Stimulated activated CD4-positive, alpha-beta T cell treated with anti-CD3 and anti-CD28 coated beads, Interleukin-4, amount 100 ng/mL, for 48 hours (primary cell): ENCODE measurements at regions not wholly inside any gene's neighbourhood (a gene's known extent, or its start where the extent isn't known, plus 50 kb on each side); places are given as distances from the start of the nearest gene placed in this dataset.

Experiments used
- DNase-seq, 2 donors: peaks; one replicate each; pipeline ENCODE4 v3.0.0-alpha.2; 2020; ENCODE audit warnings: low read depth in 2 of 2

GRCh38 chr2:103734911-103735310 is 973.1 kb downstream of the TMEM182 start:
- DNase-seq = no peak

- DNase-seq = no peak
Measured at GRCh38 chr2:103738108-103738507, 976.3 kb downstream of the TMEM182 start.

- no peak for DNase-seq
Measured at GRCh38 chr2:103738606-103739005, 976.8 kb downstream of the TMEM182 start.

GRCh38 chr2:103739186-103739585 is 977.4 kb downstream of the TMEM182 start:
- DNase-seq = no peak

DNA sequence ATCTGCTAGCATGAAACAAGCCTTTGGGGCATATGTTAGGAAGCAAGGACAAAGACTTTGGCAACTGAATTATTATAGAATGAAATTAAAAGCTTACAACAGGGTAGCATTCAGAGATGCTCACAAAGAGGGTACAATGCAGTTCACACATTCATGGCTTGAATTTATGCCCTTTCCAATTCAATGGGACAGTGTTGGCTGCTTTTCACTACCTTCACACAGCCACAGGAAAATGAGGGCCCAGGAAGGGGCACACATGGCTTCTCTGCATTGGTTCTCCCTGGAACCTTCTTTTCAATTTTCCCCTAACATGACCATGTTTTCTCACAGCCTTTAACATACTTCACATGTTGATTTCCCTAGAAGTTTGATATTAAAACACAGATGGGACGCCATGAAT is 978.1 kb downstream of the TMEM182 start:
- no peak for DNase-seq

DNA sequence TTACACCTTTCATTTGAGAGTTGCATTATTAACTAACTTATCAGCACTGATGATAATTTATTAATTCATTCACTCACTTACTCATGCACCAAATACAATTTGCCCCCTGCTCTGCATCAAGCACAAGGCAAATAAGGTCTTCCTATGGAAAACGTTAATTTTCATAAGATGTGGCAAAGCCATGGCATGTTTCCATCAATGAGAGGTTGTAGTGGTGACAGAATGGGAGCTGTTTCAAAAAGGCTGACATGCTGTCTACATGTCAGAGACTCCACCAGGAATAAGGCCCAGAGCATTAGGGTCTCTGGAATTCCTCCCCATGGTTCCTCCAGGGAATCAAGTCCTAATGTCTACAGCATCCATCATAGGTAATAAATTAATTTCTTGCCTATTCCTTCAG is 978.8 kb downstream of the TMEM182 start:
- DNase-seq = no peak

DNA sequence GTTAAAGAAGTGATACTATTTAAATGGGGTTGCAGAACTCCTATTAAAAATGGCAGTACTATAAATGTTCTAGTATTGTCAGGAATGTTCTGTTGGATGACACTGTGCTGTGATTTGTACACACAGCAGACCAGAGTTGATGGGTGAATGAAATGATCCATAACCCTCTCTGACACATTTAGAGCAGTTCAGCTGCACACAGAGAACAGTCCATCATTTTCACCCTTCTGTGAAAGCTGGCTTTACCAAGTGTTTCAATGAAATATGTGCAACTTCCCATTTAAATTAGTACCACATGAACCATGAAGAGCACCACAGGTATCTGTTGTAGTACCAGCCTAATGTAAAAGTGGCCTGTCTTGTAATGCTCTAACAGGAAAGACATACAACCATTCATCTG is 981.4 kb downstream of the TMEM182 start:
- DNase-seq = no peak

GRCh38 chr2:103754530-103754929 is 992.7 kb downstream of the TMEM182 start:
- DNase-seq = no peak

DNA sequence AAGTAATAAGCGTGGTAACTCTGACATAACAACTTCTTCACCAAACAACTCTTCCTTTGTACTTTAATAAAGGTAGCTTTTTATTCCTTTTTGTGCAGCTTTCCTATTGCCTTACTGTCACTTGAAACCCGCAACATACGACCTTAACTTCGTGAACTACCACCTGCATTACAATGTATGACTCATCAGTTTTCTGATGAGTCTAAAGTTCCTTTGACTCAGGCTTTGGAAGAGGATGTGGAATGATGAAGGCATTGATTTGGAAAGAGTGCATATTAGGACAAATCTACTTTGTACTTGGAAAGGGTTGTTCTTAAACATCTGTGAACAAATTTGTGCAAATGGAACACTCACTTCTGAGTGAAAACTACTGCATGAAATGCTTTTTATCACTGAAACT is 1012.1 kb downstream of the TMEM182 start:
- no peak for DNase-seq

DNA sequence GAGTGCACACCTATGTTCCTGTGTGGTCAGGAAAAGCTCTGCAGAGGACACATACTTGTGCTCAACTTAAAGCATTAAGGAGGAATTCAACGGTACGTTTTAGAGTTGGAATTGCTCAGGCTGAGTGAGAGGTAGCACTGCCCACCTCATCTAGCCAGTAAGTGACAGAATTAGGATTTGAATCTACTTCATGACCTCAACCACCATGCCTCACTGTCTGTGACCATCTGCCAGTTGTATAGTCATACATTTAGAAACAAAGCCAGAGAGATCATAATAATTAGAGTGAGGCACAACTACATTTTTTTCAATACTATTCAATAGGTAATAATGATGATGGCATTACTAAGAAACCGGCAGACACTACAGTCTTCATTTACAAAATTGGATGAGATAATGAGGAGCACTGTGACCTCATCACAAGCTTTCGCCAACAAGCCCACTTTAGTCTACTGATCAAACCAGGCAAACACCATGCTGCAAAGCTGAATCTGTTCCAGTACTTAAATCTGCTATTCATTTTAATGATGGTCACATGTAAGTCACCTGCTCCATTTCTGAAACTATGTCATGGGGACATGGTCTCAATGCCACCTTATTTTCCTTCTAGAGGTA is 1018.4 kb downstream of the TMEM182 start:
- DNase-seq = no peak

DNA sequence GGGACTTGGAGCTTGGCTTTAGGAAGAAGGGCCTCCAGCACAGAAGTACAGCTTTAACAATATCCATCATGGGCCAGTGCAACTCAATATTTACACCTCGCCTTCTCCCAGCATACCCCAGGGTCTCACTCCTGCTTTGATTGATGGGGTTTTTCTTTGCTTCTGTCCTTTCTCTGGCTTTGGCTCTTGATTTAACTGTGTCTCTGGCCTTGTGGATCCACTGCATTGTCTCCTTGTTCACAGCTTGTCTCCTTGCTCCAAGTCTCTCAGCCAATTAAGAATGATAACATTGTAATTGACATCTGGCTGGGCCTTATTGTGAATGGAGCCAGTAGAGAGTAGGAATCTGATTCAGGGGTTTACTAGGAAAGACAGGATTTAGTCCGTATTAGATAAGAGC is 1019.5 kb downstream of the TMEM182 start:
- DNase-seq = no peak

GRCh38 chr2:103784261-103784660 is 1022.4 kb downstream of the TMEM182 start:
- DNase-seq = no peak

DNA sequence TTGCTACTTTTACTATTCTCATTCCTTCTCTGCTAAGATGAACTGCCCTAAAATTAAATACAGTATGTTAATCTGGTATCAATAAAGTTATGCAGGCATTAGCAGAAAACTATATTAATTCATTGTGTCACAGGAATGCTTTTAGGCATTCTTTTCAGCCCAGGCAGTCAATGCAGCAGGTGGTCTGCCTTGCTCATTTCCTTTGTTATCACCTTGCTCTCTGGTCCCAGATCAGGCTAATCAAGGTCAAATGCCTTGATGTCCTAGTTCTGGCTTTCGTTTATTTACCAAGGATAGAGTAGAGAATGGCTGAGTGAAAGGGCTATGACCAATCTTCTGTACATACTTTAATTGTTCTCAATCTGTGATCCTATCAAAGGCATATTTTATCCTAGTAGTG is 1023.6 kb downstream of the TMEM182 start:
- DNase-seq = no peak

GRCh38 chr2:103785956-103786355 is 1024.1 kb downstream of the TMEM182 start:
- no peak for DNase-seq

DNA sequence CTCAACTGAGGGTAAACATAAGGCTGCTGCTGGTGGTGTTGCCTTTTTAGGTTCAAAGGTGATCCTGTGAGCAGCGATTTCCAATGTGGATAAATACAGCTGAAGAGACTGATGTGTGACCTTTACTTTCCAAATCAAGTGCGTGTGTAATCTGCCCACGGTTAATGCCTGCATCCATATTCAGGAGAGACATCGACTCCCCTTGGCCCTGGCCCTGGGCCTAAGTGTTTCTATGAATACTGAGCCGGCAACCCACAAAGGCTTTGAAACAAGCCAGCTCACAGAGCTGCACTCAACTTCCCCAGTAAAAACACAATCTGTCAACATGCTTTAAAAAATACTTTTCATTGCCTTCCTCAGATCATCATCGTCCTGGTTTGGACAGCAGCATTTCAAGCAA is 1026.6 kb downstream of the TMEM182 start:
- DNase-seq = no peak

GRCh38 chr2:103788951-103789350 is 1027.1 kb downstream of the TMEM182 start:
- DNase-seq = no peak

DNA sequence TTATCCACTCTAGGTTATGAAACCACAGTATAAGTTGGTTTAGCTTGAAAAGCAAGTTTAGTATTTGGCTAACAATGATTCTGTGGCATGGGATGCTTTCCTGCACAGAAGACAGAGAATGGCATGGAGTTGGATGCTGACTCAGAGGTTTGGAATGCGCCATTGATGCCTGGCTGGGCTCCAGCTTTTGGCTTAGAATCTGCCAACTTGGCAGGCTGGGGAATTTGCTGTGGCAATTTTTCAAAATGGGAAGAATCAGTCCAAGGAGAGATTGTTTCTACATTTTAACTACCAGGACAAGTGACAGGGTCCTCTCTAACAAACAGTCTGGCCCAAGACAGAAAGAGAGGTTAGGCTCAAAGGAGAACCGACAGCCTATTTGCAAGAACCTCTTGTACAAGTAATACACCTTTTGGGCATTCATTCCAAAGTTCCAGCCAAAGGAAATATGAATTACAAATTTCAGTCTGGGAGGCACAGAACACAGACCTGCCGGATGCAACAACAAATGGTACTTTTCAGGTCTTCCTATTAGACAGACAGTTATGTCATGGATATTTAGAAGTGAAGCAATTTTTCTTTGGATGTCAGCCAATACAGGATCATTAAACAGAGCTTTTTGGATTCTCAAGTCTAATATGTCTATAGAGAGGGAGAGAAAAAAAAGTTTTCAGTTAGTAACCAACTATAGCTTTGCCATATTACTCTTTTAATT is 1027.7 kb downstream of the TMEM182 start:
- no peak for DNase-seq

DNA sequence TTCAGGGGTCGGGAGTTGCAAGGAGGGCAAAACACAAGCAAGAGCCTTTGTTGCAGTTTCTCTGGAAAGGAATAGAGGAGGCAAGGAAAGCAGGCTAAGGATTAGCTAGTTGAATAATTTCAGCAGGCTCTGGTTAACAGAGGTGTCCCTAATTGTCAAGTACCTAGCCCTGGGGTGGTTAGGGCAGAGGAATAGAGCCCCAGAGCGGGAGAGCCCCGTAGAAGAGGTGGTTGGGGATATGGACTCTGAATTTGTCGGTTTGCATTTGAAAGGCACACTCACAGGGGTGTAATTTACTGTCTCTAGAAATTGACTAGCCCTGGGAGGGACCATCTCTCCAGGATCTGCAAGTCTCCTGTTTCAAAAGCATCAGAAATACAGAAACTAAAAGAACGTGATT is 1030.2 kb downstream of the TMEM182 start:
- no peak for DNase-seq

DNA sequence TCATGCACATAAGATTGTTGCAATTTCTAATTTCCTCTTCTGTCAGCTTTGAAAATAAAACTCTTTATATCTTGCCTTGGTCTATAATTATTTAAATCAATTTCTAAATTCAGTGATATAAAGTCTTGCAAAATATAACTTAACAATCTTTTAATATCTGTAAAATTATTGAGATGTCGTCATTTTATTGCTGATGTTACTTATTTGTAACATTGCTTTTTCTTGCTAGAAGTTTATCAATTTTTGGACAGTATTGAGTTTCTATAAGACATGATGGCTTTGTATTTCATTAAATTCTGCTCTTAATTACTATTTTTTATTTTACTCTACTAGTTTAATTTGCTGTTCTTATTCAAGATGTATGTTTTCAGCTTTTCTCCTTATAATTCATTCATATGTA is 1036.5 kb downstream of the TMEM182 start:
- no peak for DNase-seq

GRCh38 chr2:103804013-103804412 is 1042.2 kb downstream of the TMEM182 start:
- no peak for DNase-seq

- no peak for DNase-seq
Measured at GRCh38 chr2:103805746-103806145, 1043.9 kb downstream of the TMEM182 start.

- no peak for DNase-seq
Measured at GRCh38 chr2:103808814-103809213, 1045.1 kb upstream of the POU3F3 start.

DNA sequence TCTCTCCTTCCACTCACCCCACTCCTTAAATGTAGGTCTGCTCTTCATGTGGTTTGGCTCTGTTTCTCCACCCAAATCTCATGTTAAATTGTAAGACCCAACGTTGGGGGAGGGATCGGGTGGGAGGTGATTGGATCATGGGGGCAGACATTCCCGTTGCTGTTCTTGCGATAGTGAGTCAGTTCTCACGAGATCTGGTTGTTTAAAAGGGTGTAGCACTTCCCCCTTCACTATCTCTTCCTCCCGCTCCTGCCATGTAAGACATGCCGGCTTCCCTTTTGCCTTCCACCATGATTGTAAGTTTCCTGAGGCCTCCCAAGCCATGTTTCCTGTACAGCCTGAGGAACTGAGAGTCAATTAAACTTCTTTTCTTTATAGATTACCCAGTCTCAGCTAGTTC is 1044.5 kb upstream of the POU3F3 start:
- no peak for DNase-seq

DNA sequence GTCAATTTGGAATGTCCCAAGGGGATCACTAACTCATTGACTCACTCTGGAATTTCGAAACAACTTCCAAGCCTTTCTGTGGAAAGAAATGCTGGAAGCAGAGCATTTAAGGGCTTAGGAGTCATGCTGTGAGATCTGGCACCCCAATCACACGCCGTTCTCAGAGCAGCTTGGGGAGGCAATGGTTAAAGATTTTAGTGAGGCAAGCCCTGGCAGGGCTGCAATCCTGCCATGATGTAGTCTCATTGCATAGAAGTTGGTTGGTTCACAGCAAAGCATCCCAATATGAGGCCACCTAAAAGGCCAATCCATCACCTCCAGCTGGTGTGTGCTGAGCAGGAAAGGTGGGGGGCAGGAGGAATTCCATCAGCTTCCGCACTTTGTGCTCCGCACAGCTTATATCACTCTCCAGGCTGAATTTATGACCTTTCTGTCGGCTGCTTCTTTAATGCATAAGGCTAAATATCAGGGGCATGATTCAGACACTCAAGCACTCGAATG is 1043.9 kb upstream of the POU3F3 start:
- DNase-seq = no peak
